ENCODE measurements at regions not wholly inside any gene's neighbourhood (a gene's known extent, or its start where the extent isn't known, plus 50 kb on each side); places are given as distances from the start of the nearest gene placed in this dataset.

GRCh38 chr2:38146907-38147307, 71.0 kb upstream of the CYP1B1 start:
- no peak for TF ChIP-seq EZH2 (IDR thresholded peaks at IDR 0.05; ENCODE audit: borderline replicate concordance)
- no peak for TF ChIP-seq CTCF (IDR thresholded peaks at IDR 0.05; ENCODE audit: poor library complexity)
- TF ChIP-seq EZH2phosphoT487 (IDR thresholded peaks at IDR 0.05; ENCODE audit: low read depth, severe bottlenecking, unreplicated experiment) = no peak
